Small intestine (tissue), 7 donors: ENCODE measurements at regions not wholly inside any gene's neighbourhood (a gene's known extent, or its start where the extent isn't known, plus 50 kb on each side); places are given as distances from the start of the nearest gene placed in this dataset.

Experiments
- DNase-seq, 2 donors: peaks; one replicate each; pipeline versions ENCODE4 v3.0.0 to v3.0.0-alpha.2; 2013
- FAIRE-seq: peaks from 2 replicates; lab custom pipeline; 2012; peaks lifted over from hg19 to GRCh38; lab: Jason Lieb, UNC
- H3K27ac ChIP-seq, 3 donors: one replicate each; pipeline ENCODE4 v1.5.1; 2013; ENCODE audit warnings: low read length in 2 of 3, mild to moderate bottlenecking in 2 of 3, control low read depth in 1 of 3, inconsistent platforms in 1 of 3, low read depth in 1 of 3, moderate library complexity in 1 of 3
- H3K27me3 ChIP-seq, 3 donors: one replicate each; pipeline ENCODE4 v1.6.1; 2013; ENCODE audit warnings: low read length in 3 of 3, inconsistent platforms in 1 of 3; ENCODE audit not compliant: control insufficient read depth in 3 of 3, insufficient read depth in 3 of 3
- H3K36me3 ChIP-seq, 3 donors: one replicate each; pipeline ENCODE4 v1.6.1; 2013; ENCODE audit warnings: low read length in 3 of 3, inconsistent platforms in 1 of 3, low read depth in 1 of 3, mild to moderate bottlenecking in 1 of 3, moderate library complexity in 1 of 3; ENCODE audit not compliant: control insufficient read depth in 3 of 3, insufficient read depth in 2 of 3
- H3K4me1 ChIP-seq, 3 donors: one replicate each; pipeline ENCODE4 v1.6.1; 2013; ENCODE audit warnings: low read length in 2 of 3, inconsistent platforms in 1 of 3, low read depth in 1 of 3, mild to moderate bottlenecking in 1 of 3, moderate library complexity in 1 of 3; ENCODE audit not compliant: control insufficient read depth in 3 of 3, insufficient read depth in 2 of 3
- H3K4me3 ChIP-seq, 3 donors: one replicate each; pipeline ENCODE4 v1.5.1; 2013; ENCODE audit warnings: low read length in 3 of 3, control low read depth in 1 of 3, inconsistent platforms in 1 of 3, low read depth in 1 of 3, mild to moderate bottlenecking in 1 of 3, moderate library complexity in 1 of 3
- H3K9me3 ChIP-seq, 2 donors: one replicate each; pipeline ENCODE4 v1.6.1; 2013; ENCODE audit warnings: low read depth in 1 of 2, low read length in 1 of 2; ENCODE audit not compliant: control insufficient read depth in 2 of 2, insufficient read depth in 1 of 2
- WGBS, 3 donors: extraction: QIAGEN DNeasy Blood & Tissue Kit; methylation state at CpG; one replicate each; pipeline ENCODE4 v1.1.7; 2013; 5-methylcytosine and 5-hydroxymethylcytosine counted together
- donor health status: healthy with polysubstance abuse.
- donor health status: control.
- donor health status: control.
- donor health status: Bipolar disorder and iron deficiency.
- donor health status: healthy.

GRCh38 chr10:89075631-89076030, 85.0 kb downstream of the FAS start:
- DNase-seq: no peak
- H3K27ac ChIP-seq: no peak overlapping the region
- FAIRE-seq: no peak
- H3K27me3 ChIP-seq: no peaks in the 10 kb centered on the region
- H3K4me3 ChIP-seq: no peak overlapping the region
- no peaks in the 10 kb centered on the region for H3K9me3 ChIP-seq
- 85 to 97% (median 97%) methylated on average over 1 of the region's 1 CpG for WGBS, 3 donors
- H3K4me1 ChIP-seq: no peaks in the 10 kb centered on the region
- no peaks in the 10 kb centered on the region for H3K36me3 ChIP-seq

DNA sequence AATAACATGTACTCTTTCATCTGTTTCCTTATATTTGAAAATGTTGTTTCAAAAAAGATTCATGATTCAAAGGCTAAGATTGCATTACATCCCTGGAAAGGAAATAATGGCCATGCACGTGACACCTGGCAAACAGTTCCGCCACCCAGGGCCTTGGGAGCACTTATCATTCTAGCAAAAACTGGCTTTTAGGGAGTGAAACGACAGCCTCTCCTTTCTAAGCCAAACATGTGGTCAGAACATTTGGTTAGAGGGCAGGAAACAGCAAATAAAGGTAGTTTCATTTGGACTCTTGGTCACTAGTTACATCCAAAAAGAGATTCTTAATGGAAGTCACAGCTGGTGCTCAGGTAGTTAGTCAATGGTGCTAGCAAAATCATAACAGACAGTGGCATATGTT, 83.5 kb downstream of the FAS start:
- Histone ChIP-seq H3K9me3 (no peaks in the 10 kb centered on the region), H3K4me1 (no peaks in the 10 kb centered on the region), H3K4me3 (no peak overlapping the region), H3K27ac (no peak overlapping the region), H3K27me3 (peaks cover 0 to 3% (median 0%) of the 10 kb centered on the region in 3 donors), H3K36me3 (no peaks in the 10 kb centered on the region)
- DNase-seq: no peak
- WGBS, 3 donors: 50 to 65% (median 61%) methylated on average over 3 of the region's 3 CpGs
- FAIRE-seq: no peak

DNA sequence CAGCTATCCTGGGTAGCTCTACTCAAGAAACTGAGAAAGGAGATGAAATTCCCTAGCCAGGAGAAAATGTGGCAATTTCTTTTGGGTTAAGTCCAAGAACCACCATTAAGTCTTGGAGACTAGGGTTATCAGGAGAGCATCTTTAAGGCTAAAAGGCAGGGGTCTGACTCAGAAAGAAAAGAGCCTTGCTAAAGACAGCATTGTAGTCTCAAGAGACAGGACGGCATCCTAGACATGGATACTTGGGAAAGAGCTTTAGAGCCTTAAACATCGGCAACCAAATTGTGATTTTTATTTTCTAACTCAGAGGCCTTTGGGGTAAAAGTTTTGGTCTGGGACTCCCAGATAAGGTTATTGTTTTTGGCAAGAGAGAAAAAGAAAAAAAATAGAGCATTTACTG, 83.1 kb downstream of the FAS start:
- no peak overlapping the region for H3K4me3 ChIP-seq
- H3K27ac ChIP-seq: peak overlapping the region in 1 of 3 donors; percentile 11
- FAIRE-seq: no peak

DNA sequence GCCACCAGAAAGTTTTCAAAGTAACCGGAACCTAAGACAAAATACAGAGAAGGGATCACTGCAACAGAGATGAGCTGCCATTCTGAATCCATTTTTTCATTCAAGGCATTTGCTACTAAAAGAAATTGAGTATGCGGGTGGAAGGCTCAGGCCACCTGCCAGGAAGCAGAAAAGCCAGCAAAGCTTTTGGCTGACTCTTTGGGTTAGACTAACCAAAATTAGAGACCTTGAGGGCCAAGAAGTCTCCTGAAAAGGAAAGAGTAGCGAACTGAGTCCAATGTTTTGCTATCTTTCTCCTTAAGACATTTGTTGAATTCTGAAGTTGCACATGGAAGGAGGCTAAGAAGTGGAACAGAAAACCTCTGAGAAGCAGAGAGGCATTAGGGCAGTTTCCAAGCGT, 79.0 kb downstream of the FAS start:
- 79 to 89% (median 87%) methylated on average over 4 of the region's 4 CpGs for WGBS, 3 donors
- Histone ChIP-seq H3K4me1 (no peaks in the 10 kb centered on the region), H3K9me3 (no peaks in the 10 kb centered on the region), H3K27me3 (peaks cover 0 to 8% (median 0%) of the 10 kb centered on the region in 3 donors), H3K36me3 (no peaks in the 10 kb centered on the region), H3K27ac (peak overlapping the region in 1 of 3 donors; percentile 19), H3K4me3 (no peak overlapping the region)
- FAIRE-seq: no peak
- no peak for DNase-seq

More for the DNA sequence above, 83.1 kb downstream of the FAS start:
- H3K9me3 ChIP-seq: no peaks in the 10 kb centered on the region
- no peak for DNase-seq
- H3K36me3 ChIP-seq: no peaks in the 10 kb centered on the region
- WGBS, 3 donors: 89 to 92% (median 91%) methylated on average over 2 of the region's 2 CpGs
- no peaks in the 10 kb centered on the region for H3K4me1 ChIP-seq
- peaks cover 0 to 3% (median 0%) of the 10 kb centered on the region in 3 donors for H3K27me3 ChIP-seq
